ENCODE measurements at regions not wholly inside any gene's neighbourhood (a gene's known extent, or its start where the extent isn't known, plus 50 kb on each side); places are given as distances from the start of the nearest gene placed in this dataset.

GRCh38 chr1:219798283-219799030, 129.9 kb downstream of the SLC30A10 start:
- peak; percentile 69 for DNase-seq

GRCh38 chr1:219797683-219798082, 130.7 kb downstream of the SLC30A10 start:
- DNase-seq = no peak

GRCh38 chr1:219797009-219797408, 131.3 kb downstream of the SLC30A10 start:
- peak; percentile 18 for DNase-seq

GRCh38 chr1:219795363-219795917, 132.9 kb downstream of the SLC30A10 start:
- no peak for DNase-seq

- no peak for DNase-seq
Measured at GRCh38 chr1:219794085-219794743, 134.1 kb downstream of the SLC30A10 start.

- peak; percentile 97 for DNase-seq
Measured at GRCh38 chr1:219792337-219793021, 135.9 kb downstream of the SLC30A10 start.

GRCh38 chr1:219791766-219792165, 136.6 kb downstream of the SLC30A10 start:
- no peak for DNase-seq

GRCh38 chr1:219790834-219791615, 137.3 kb downstream of the SLC30A10 start:
- peak; percentile 61 for DNase-seq

- DNase-seq = no peak
Measured at GRCh38 chr1:219788700-219789099, 139.7 kb downstream of the SLC30A10 start.

GRCh38 chr1:219788091-219788490, 140.3 kb downstream of the SLC30A10 start:
- DNase-seq = peak; percentile 32

GRCh38 chr1:219784660-219785381, 143.5 kb downstream of the SLC30A10 start:
- DNase-seq = peak; percentile 59

GRCh38 chr1:219783605-219784235, 144.6 kb downstream of the SLC30A10 start:
- no peak for DNase-seq

GRCh38 chr1:219782929-219783328, 145.4 kb downstream of the SLC30A10 start:
- DNase-seq = no peak

- DNase-seq = no peak
Measured at GRCh38 chr1:219782311-219782710, 146.0 kb downstream of the SLC30A10 start.

GRCh38 chr1:219781491-219781890, 146.9 kb downstream of the SLC30A10 start:
- no peak for DNase-seq

GRCh38 chr1:219778793-219779369, 149.5 kb downstream of the SLC30A10 start:
- DNase-seq = no peak

GRCh38 chr1:219778110-219778509, 150.2 kb downstream of the SLC30A10 start:
- no peak for DNase-seq

GRCh38 chr1:219774386-219774785, 154.0 kb downstream of the SLC30A10 start:
- DNase-seq = no peak

- DNase-seq = no peak
Measured at GRCh38 chr1:219773775-219774174, 154.6 kb downstream of the SLC30A10 start.

- DNase-seq = no peak
Measured at GRCh38 chr1:219773110-219773509, 155.2 kb downstream of the SLC30A10 start.

Data from fibroblast of upper back skin (primary cell).